HCT116 (cell line): ENCODE measurements at regions not wholly inside any gene's neighbourhood (a gene's known extent, or its start where the extent isn't known, plus 50 kb on each side); places are given as distances from the start of the nearest gene placed in this dataset.

Source experiments
- ATAC-seq: fragments of 200-7000 bp; cut with Tn5 transposase; 2 replicates; pipeline ENCODE4 v1.9.1; 2020; ENCODE audit warnings: mild to moderate bottlenecking, moderate library complexity
- BruUV-seq: library from RNA; stranded (reverse); fragments of 400-500 nt; replicated peaks from 2 replicates; lab custom pipeline; 2021; lab: Mats Ljungman, UMichigan
- CTCF ChIA-PET: fragments of 300-600 bp; sonication (Branson Sonifier 250); formaldehyde crosslinking; loops from one replicate; lab custom pipeline; 2021; ENCODE audit warnings: antibody characterized with exemption; lab: Charles Lee
- POLR2A ChIA-PET: fragments of 300-600, 350-600 bp; sonication (Branson Sonifier 250); formaldehyde crosslinking; loops from one replicate; lab custom pipeline; 2021; ENCODE audit warnings: antibody characterized with exemption; lab: Charles Lee
- RAD21 ChIA-PET, 2 experiments: fragments of 300-600 bp; sonication (Branson Sonifier 250); formaldehyde crosslinking; loops; one replicate each; lab custom pipeline; 2023; ENCODE audit warnings: low total read pairs in 2 of 2; ENCODE audit not compliant: uncharacterized antibody in 2 of 2, unreplicated experiment in 2 of 2, low non-redundant PET in 1 of 2; lab: Charles Lee
- DNase-seq: peaks from one replicate; pipeline ENCODE4 v3.0.0-alpha.2; 2010; ENCODE audit warnings: low read depth, low spot score
- H2AFZ ChIP-seq: fragments of 200-600 bp; shearing (Covaris generic), sonication (generic); 2 replicates; pipeline ENCODE4 v1.6.1; 2017; ENCODE audit warnings: low read depth, mixed run types, mixed read lengths, antibody characterized with exemption, low read length; ENCODE audit not compliant: poor library complexity, severe bottlenecking
- H3K27ac ChIP-seq: 2 replicates; pipeline ENCODE4 v1.5.1; 2012; ENCODE audit warnings: low read depth, low read length
- H3K27me3 ChIP-seq: fragments of 200-600 bp; sonication (generic); 2 replicates; pipeline ENCODE4 v1.6.1; 2016; ENCODE audit warnings: mixed run types, low read length, mixed read lengths; ENCODE audit not compliant: insufficient read depth
- H3K36me3 ChIP-seq, 2 experiments: fragments of 200-500 bp in 1 of 2; fragments of 200-600 bp in 1 of 2; sonication (Bioruptor generic) in 1 of 2; sonication (generic) in 1 of 2; 2 replicates each; pipeline versions ENCODE4 v1.5.1 to v1.6.1; 2014 to 2016; ENCODE audit warnings: low read length in 2 of 2, inconsistent platforms in 1 of 2, mixed read lengths in 1 of 2, mixed run types in 1 of 2; ENCODE audit not compliant: insufficient read depth in 2 of 2, control insufficient read depth in 1 of 2
- H3K4me1 ChIP-seq, 2 experiments: fragments of 200-600 bp in 1 of 2; sonication (generic) in 1 of 2; 2 replicates each; pipeline versions ENCODE4 v1.5.1 to v1.6.1; 2012 to 2017; ENCODE audit warnings: low read length in 2 of 2, inconsistent platforms in 1 of 2, mild to moderate bottlenecking in 1 of 2, mixed read lengths in 1 of 2, mixed run types in 1 of 2, moderate library complexity in 1 of 2; ENCODE audit not compliant: insufficient read depth in 2 of 2, control insufficient read depth in 1 of 2
- H3K4me2 ChIP-seq: fragments of 200-600 bp; sonication (generic); 2 replicates; pipeline ENCODE4 v1.6.1; 2017; ENCODE audit warnings: mixed run types, low read length, mixed read lengths
- H3K4me3 ChIP-seq, 2 experiments: fragments of 200-600 bp in 1 of 2; sonication (generic) in 1 of 2; replicated peaks in 1 of 2; 2 replicates each; pipeline ENCODE4 v1.5.1; 2011 to 2016; ENCODE audit warnings: low read length in 2 of 2, control low read depth in 1 of 2, low read depth in 1 of 2, mild to moderate bottlenecking in 1 of 2, mixed read lengths in 1 of 2, mixed run types in 1 of 2
- H3K79me2 ChIP-seq: fragments of 200-600 bp; sonication (generic); 2 replicates; pipeline ENCODE4 v1.6.1; 2017; ENCODE audit warnings: mild to moderate bottlenecking, mixed run types, low read length, moderate library complexity, mixed read lengths; ENCODE audit not compliant: insufficient read depth
- H3K9ac ChIP-seq: fragments of 200-600 bp; sonication (generic); 2 replicates; pipeline ENCODE4 v1.6.1; 2016; ENCODE audit warnings: low read length, mixed read lengths
- H3K9me2 ChIP-seq: fragments of 200-600 bp; sonication (generic), shearing (Covaris generic); 2 replicates; pipeline ENCODE4 v1.6.1; 2017; ENCODE audit warnings: mixed run types, mild to moderate bottlenecking, moderate library complexity; ENCODE audit not compliant: insufficient read depth
- H3K9me3 ChIP-seq, 2 experiments: fragments of 200-500 bp in 1 of 2; fragments of 200-600 bp in 1 of 2; sonication (Bioruptor generic) in 1 of 2; sonication (generic) in 1 of 2; 2 replicates each; pipeline ENCODE4 v1.6.1; 2014 to 2017; ENCODE audit warnings: low read length in 2 of 2, mixed read lengths in 2 of 2, inconsistent platforms in 1 of 2, low read depth in 1 of 2, mild to moderate bottlenecking in 1 of 2, mixed run types in 1 of 2, moderate library complexity in 1 of 2; ENCODE audit not compliant: control insufficient read depth in 1 of 2, insufficient read depth in 1 of 2
- H4K20me1 ChIP-seq: fragments of 200-600 bp; sonication (generic), shearing (Covaris generic); 2 replicates; pipeline ENCODE4 v1.6.1; 2017; ENCODE audit warnings: mixed run types, mild to moderate bottlenecking, moderate library complexity; ENCODE audit not compliant: insufficient read depth
- ATF3 ChIP-seq: IDR thresholded peaks from 2 replicates; pipeline ENCODE4 v1.6.1; 2012
- CEBPB ChIP-seq: IDR thresholded peaks from 2 replicates; pipeline ENCODE4 v1.6.1; 2012; ENCODE audit warnings: low read depth
- EGR1 ChIP-seq: IDR thresholded peaks from 2 replicates; pipeline ENCODE4 v1.6.1; 2012; ENCODE audit warnings: low read depth
- ELF1 ChIP-seq: IDR thresholded peaks from 2 replicates; pipeline ENCODE4 v1.6.1; 2012; ENCODE audit warnings: low read depth, borderline replicate concordance
- EZH2phosphoT487 ChIP-seq: fragments of 200-600 bp; IDR thresholded peaks from 2 replicates; pipeline ENCODE4 v1.6.1; 2018; ENCODE audit warnings: antibody characterized with exemption, borderline replicate concordance
- FOSL1 ChIP-seq: IDR thresholded peaks from 2 replicates; pipeline ENCODE4 v1.6.1; 2012; ENCODE audit warnings: low read depth
- JUND ChIP-seq: IDR thresholded peaks from 2 replicates; pipeline ENCODE4 v1.6.1; 2012
- POLR2A ChIP-seq: IDR thresholded peaks from 2 replicates; pipeline ENCODE4 v1.7.0; 2011; ENCODE audit warnings: borderline replicate concordance; ENCODE audit not compliant: insufficient read depth, insufficient read length; ENCODE audit errors: extremely low read depth
- POLR2AphosphoS5 ChIP-seq: IDR thresholded peaks from 2 replicates; pipeline ENCODE4 v1.6.1; 2011; ENCODE audit warnings: mild to moderate bottlenecking, low read depth, low read length, moderate library complexity
- RAD21 ChIP-seq: IDR thresholded peaks from 2 replicates; pipeline ENCODE4 v1.6.1; 2012; ENCODE audit warnings: low read depth, mild to moderate bottlenecking
- SIN3A ChIP-seq: IDR thresholded peaks from 2 replicates; pipeline ENCODE4 v1.6.1; 2012; ENCODE audit warnings: low read depth
- SP1 ChIP-seq: IDR thresholded peaks from 2 replicates; pipeline ENCODE4 v1.6.1; 2012; ENCODE audit warnings: low read depth
- SRF ChIP-seq: IDR thresholded peaks from 2 replicates; pipeline ENCODE4 v1.6.1; 2012; ENCODE audit warnings: low read depth
- TCF7L2 ChIP-seq: IDR thresholded peaks from 2 replicates; pipeline ENCODE4 v1.7.0; 2011; ENCODE audit warnings: borderline replicate concordance, inconsistent platforms; ENCODE audit not compliant: insufficient read depth, insufficient read length; ENCODE audit errors: extremely low read depth
- YY1 ChIP-seq: IDR thresholded peaks from 2 replicates; pipeline ENCODE4 v1.6.1; 2011; ENCODE audit warnings: low read length, low read depth, moderate library complexity, mild to moderate bottlenecking; ENCODE audit not compliant: insufficient replicate concordance; ENCODE audit errors: extremely low read depth
- ZBTB33 ChIP-seq: IDR thresholded peaks from 2 replicates; pipeline ENCODE4 v1.6.1; 2011; ENCODE audit warnings: mild to moderate bottlenecking, low read length, moderate library complexity; ENCODE audit not compliant: insufficient replicate concordance; ENCODE audit errors: extremely low read depth
- ZFX ChIP-seq: fragments of 450-650 bp; IDR thresholded peaks from 2 replicates; pipeline ENCODE4 v1.6.1; 2017
- intact Hi-C: fragments of 100-400 bp; cut with micrococcal nuclease; formaldehyde crosslinking; loops from 2 replicates; pipeline ENCODE4 v1.10.0; 2022
- TF ChIP-seq, protein P1 (sequence below), 3 experiments: fragments of 200-600 bp in 1 of 3; sonication (generic) in 1 of 3; IDR thresholded peaks in 2 of 3; conservative IDR thresholded peaks in 1 of 3; 2 replicates each; pipeline ENCODE4 v1.5.1; 2012 to 2017; ENCODE audit warnings: low read depth in 2 of 3, low read length in 2 of 3, antibody characterized with exemption in 1 of 3, borderline replicate concordance in 1 of 3, control low read depth in 1 of 3, mild to moderate bottlenecking in 1 of 3, mixed read lengths in 1 of 3, mixed run types in 1 of 3, moderate library complexity in 1 of 3; ENCODE audit not compliant: insufficient read depth in 1 of 3
- TF ChIP-seq, protein P2 (sequence below): IDR thresholded peaks from 2 replicates; pipeline ENCODE4 v1.6.1; 2012

GRCh38 chr11:109785714-109786113 lies 307.5 kb upstream of the ZC3H12C start:
- H3K9me2 ChIP-seq: no peaks in the 10 kb centered on the region
- no peaks in the 10 kb centered on the region for H3K36me3 ChIP-seq
- no peak overlapping the region for H3K4me3 ChIP-seq
- ChIA-PET POLR2A (no interaction called here), RAD21 (no interaction called here), CTCF (no interaction called here)
- no peaks in the 10 kb centered on the region for H4K20me1 ChIP-seq
- no peak overlapping the region for H2AFZ ChIP-seq
- H3K27me3 ChIP-seq: no peaks in the 10 kb centered on the region
- H3K9me3 ChIP-seq: no peaks in the 10 kb centered on the region
- H3K4me1 ChIP-seq: no peaks in the 10 kb centered on the region
- DNase-seq (no peak), ATAC-seq (no peak)
- no peaks in the 10 kb centered on the region for H3K79me2 ChIP-seq
- TF ChIP-seq, protein P1, sequence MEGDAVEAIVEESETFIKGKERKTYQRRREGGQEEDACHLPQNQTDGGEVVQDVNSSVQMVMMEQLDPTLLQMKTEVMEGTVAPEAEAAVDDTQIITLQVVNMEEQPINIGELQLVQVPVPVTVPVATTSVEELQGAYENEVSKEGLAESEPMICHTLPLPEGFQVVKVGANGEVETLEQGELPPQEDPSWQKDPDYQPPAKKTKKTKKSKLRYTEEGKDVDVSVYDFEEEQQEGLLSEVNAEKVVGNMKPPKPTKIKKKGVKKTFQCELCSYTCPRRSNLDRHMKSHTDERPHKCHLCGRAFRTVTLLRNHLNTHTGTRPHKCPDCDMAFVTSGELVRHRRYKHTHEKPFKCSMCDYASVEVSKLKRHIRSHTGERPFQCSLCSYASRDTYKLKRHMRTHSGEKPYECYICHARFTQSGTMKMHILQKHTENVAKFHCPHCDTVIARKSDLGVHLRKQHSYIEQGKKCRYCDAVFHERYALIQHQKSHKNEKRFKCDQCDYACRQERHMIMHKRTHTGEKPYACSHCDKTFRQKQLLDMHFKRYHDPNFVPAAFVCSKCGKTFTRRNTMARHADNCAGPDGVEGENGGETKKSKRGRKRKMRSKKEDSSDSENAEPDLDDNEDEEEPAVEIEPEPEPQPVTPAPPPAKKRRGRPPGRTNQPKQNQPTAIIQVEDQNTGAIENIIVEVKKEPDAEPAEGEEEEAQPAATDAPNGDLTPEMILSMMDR (IDR thresholded peaks at IDR 0.05 in 2 of 3, conservative IDR thresholded peaks at IDR 0.05 in 1 of 3; ENCODE audit: borderline replicate concordance in 1 of 3, insufficient read depth in 1 of 3, low read depth in 2 of 3, low read length in 2 of 3): no peak
- TF ChIP-seq SP1: no peak
- TF ChIP-seq EZH2phosphoT487: no peak
- no peak for TF ChIP-seq RAD21
- no peak for TF ChIP-seq CEBPB
- TF ChIP-seq POLR2AphosphoS5: no peak
- TF ChIP-seq FOSL1: no peak
- no peak for TF ChIP-seq SIN3A
- TF ChIP-seq YY1: no peak
- TF ChIP-seq POLR2A: no peak
- TF ChIP-seq, protein P2, sequence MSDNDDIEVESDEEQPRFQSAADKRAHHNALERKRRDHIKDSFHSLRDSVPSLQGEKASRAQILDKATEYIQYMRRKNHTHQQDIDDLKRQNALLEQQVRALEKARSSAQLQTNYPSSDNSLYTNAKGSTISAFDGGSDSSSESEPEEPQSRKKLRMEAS: no peak
- no peak for TF ChIP-seq ATF3
- TF ChIP-seq ZFX: no peak
- TF ChIP-seq EGR1: no peak
- TF ChIP-seq JUND: no peak
- no peak for TF ChIP-seq SRF
- no peak for TF ChIP-seq ZBTB33
- no peak for TF ChIP-seq TCF7L2
- no peak for TF ChIP-seq ELF1
- intact Hi-C loops: no loop called here
- no peak overlapping the region for H3K4me2 ChIP-seq
- no peak overlapping the region for H3K27ac ChIP-seq
- no TSS peak for BruUV-seq
- no peak overlapping the region for H3K9ac ChIP-seq
